ENCODE measurements at regions not wholly inside any gene's neighbourhood (a gene's known extent, or its start where the extent isn't known, plus 50 kb on each side); places are given as distances from the start of the nearest gene placed in this dataset.

GRCh38 chr7:68964060-68964459, 634.2 kb upstream of the AUTS2 start:
- TF ChIP-seq, protein P1, sequence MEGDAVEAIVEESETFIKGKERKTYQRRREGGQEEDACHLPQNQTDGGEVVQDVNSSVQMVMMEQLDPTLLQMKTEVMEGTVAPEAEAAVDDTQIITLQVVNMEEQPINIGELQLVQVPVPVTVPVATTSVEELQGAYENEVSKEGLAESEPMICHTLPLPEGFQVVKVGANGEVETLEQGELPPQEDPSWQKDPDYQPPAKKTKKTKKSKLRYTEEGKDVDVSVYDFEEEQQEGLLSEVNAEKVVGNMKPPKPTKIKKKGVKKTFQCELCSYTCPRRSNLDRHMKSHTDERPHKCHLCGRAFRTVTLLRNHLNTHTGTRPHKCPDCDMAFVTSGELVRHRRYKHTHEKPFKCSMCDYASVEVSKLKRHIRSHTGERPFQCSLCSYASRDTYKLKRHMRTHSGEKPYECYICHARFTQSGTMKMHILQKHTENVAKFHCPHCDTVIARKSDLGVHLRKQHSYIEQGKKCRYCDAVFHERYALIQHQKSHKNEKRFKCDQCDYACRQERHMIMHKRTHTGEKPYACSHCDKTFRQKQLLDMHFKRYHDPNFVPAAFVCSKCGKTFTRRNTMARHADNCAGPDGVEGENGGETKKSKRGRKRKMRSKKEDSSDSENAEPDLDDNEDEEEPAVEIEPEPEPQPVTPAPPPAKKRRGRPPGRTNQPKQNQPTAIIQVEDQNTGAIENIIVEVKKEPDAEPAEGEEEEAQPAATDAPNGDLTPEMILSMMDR (conservative IDR thresholded peaks at IDR 0.05) = no peak
- TF ChIP-seq ZFX (IDR thresholded peaks at IDR 0.05) = no peak

Data from C4-2B (cell line).